Type B pancreatic cell (in vitro differentiated cells): ENCODE measurements at regions not wholly inside any gene's neighbourhood (a gene's known extent, or its start where the extent isn't known, plus 50 kb on each side); places are given as distances from the start of the nearest gene placed in this dataset.

Experiments
- DNase-seq: peaks from one replicate; pipeline ENCODE4 v3.0.0; 2021; ENCODE audit warnings: mixed read lengths; ENCODE audit not compliant: unreplicated experiment; ENCODE audit errors: extremely low spot score
- H3K27ac Mint-ChIP-seq: 2 replicates; pipeline ENCODE4 v1.8.0; 2021; ENCODE audit warnings: mild to moderate bottlenecking, mixed read lengths
- H3K27me3 Mint-ChIP-seq: 2 replicates; pipeline ENCODE4 v1.8.0; 2021; ENCODE audit warnings: mixed read lengths
- H3K36me3 Mint-ChIP-seq: 2 replicates; pipeline ENCODE4 v1.8.0; 2021; ENCODE audit warnings: mixed read lengths
- H3K4me1 Mint-ChIP-seq: one replicate; pipeline ENCODE4 v1.8.0; 2021; ENCODE audit warnings: mixed read lengths; ENCODE audit not compliant: unreplicated experiment
- H3K4me3 Mint-ChIP-seq: 2 replicates; pipeline ENCODE4 v1.8.0; 2021; ENCODE audit warnings: mild to moderate bottlenecking, mixed read lengths
- H3K9me3 Mint-ChIP-seq: 2 replicates; pipeline ENCODE4 v1.8.0; 2021; ENCODE audit warnings: mixed read lengths
- TF ChIP-seq, protein P1 (sequence below): fragments of 200-600 bp; sonication (generic); conservative IDR thresholded peaks from 2 replicates; pipeline ENCODE4 v1.5.0; 2021; ENCODE audit warnings: antibody characterized with exemption, mild to moderate bottlenecking

- TF ChIP-seq, protein P1, sequence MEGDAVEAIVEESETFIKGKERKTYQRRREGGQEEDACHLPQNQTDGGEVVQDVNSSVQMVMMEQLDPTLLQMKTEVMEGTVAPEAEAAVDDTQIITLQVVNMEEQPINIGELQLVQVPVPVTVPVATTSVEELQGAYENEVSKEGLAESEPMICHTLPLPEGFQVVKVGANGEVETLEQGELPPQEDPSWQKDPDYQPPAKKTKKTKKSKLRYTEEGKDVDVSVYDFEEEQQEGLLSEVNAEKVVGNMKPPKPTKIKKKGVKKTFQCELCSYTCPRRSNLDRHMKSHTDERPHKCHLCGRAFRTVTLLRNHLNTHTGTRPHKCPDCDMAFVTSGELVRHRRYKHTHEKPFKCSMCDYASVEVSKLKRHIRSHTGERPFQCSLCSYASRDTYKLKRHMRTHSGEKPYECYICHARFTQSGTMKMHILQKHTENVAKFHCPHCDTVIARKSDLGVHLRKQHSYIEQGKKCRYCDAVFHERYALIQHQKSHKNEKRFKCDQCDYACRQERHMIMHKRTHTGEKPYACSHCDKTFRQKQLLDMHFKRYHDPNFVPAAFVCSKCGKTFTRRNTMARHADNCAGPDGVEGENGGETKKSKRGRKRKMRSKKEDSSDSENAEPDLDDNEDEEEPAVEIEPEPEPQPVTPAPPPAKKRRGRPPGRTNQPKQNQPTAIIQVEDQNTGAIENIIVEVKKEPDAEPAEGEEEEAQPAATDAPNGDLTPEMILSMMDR: no peak
- no peaks in the 10 kb centered on the region for H3K36me3 Mint-ChIP-seq
- H3K9me3 Mint-ChIP-seq: no peaks in the 10 kb centered on the region
- H3K27me3 Mint-ChIP-seq: peaks cover 8% of the 10 kb centered on the region
- H3K4me3 Mint-ChIP-seq: no peak overlapping the region
- H3K27ac Mint-ChIP-seq: no peak overlapping the region
- H3K4me1 Mint-ChIP-seq: peaks cover 22% of the 10 kb centered on the region
- DNase-seq: no peak
These were observed 52.3 kb upstream of the MRTFB start for GRCh38 chr16:14018851-14019250.

DNA sequence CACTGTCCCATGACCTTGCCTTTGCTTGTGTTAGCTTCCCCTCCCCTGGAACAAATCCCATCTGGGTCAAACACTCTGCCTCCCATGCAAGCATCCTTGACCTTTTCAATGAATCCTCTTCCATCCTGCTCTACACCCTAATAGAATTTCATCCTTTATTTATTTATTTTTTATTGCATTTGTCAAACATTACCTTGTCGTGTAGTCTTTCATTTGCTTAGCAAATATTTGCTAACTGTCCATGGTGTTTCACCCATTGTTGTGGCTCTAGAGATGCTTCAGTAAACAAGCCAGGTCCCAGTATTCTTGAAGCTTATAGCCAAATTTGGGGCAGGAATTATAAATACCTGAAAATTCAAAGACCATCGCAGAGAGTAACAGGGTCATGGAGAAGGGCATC, 51.0 kb upstream of the MRTFB start:
- TF ChIP-seq, protein P1: no peak
- Mint-ChIP-seq H3K36me3 (no peaks in the 10 kb centered on the region), H3K27ac (no peak overlapping the region)

More for the DNA sequence above, 51.0 kb upstream of the MRTFB start:
- H3K9me3 Mint-ChIP-seq: no peaks in the 10 kb centered on the region
- no peak for DNase-seq
- H3K4me1 Mint-ChIP-seq: peaks cover 18% of the 10 kb centered on the region
- H3K27me3 Mint-ChIP-seq: peaks cover 6% of the 10 kb centered on the region
- no peak overlapping the region for H3K4me3 Mint-ChIP-seq
